NCI-H2029 treated with DMSO at 0.1 percent for 48 hours (cell line): ENCODE measurements at regions not wholly inside any gene's neighbourhood (a gene's known extent, or its start where the extent isn't known, plus 50 kb on each side); places are given as distances from the start of the nearest gene placed in this dataset.

Source experiments
- DNase-seq: peaks from one replicate; lab custom pipeline; 2025; lab: John Stamatoyannopoulos, UW

GRCh38 chr11:81756864-81757595 is 976.6 kb downstream of the FAM181B start:
- no peak for DNase-seq

GRCh38 chr11:81749245-81749644 is 984.4 kb downstream of the FAM181B start:
- DNase-seq = no peak

GRCh38 chr11:81744336-81745116 is 989.1 kb downstream of the FAM181B start:
- DNase-seq = no peak

- no peak for DNase-seq
Measured at GRCh38 chr11:81725701-81726100, 1008.0 kb downstream of the FAM181B start.

- no peak for DNase-seq
Measured at GRCh38 chr11:81717695-81718094, 1016.0 kb downstream of the FAM181B start.

GRCh38 chr11:81707881-81708280 is 1025.8 kb downstream of the FAM181B start:
- no peak for DNase-seq

- no peak for DNase-seq
Measured at GRCh38 chr11:81705283-81705682, 1028.4 kb downstream of the FAM181B start.

- no peak for DNase-seq
Measured at GRCh38 chr11:81700076-81700475, 1033.6 kb downstream of the FAM181B start.

GRCh38 chr11:81687057-81687456 is 1046.6 kb downstream of the FAM181B start:
- no peak for DNase-seq

GRCh38 chr11:81674211-81674610 is 1059.5 kb downstream of the FAM181B start:
- DNase-seq = no peak

GRCh38 chr11:81673001-81673400 is 1060.7 kb downstream of the FAM181B start:
- DNase-seq = no peak

- no peak for DNase-seq
Measured at GRCh38 chr11:81669935-81670543, 1063.6 kb downstream of the FAM181B start.

- DNase-seq = no peak
Measured at GRCh38 chr11:81658722-81659121, 1074.9 kb downstream of the FAM181B start.

GRCh38 chr11:81655351-81655750 is 1078.3 kb downstream of the FAM181B start:
- DNase-seq = no peak

- no peak for DNase-seq
Measured at GRCh38 chr11:81647374-81647773, 1086.3 kb downstream of the FAM181B start.

GRCh38 chr11:81644239-81644840 is 1089.3 kb downstream of the FAM181B start:
- peak; percentile 2 for DNase-seq

GRCh38 chr11:81634483-81634882 is 1099.2 kb downstream of the FAM181B start:
- no peak for DNase-seq

GRCh38 chr11:81602508-81602907 is 1131.2 kb downstream of the FAM181B start:
- DNase-seq = no peak

- no peak for DNase-seq
Measured at GRCh38 chr11:81596704-81597103, 1137.0 kb downstream of the FAM181B start.

- no peak for DNase-seq
Measured at GRCh38 chr11:81585390-81585933, 1148.2 kb downstream of the FAM181B start.

GRCh38 chr11:81579339-81579738 is 1154.3 kb downstream of the FAM181B start:
- DNase-seq = no peak

GRCh38 chr11:81578571-81578970 is 1155.1 kb downstream of the FAM181B start:
- no peak for DNase-seq
